CD4-positive, alpha-beta T cell treated with Interleukin-1 beta for 1 hour (primary cell): ENCODE measurements at regions not wholly inside any gene's neighbourhood (a gene's known extent, or its start where the extent isn't known, plus 50 kb on each side); places are given as distances from the start of the nearest gene placed in this dataset.

Experiments used
- DNase-seq, 2 donors: peaks; one replicate each; pipeline ENCODE4 v3.0.0-alpha.2; 2020 to 2022

DNA sequence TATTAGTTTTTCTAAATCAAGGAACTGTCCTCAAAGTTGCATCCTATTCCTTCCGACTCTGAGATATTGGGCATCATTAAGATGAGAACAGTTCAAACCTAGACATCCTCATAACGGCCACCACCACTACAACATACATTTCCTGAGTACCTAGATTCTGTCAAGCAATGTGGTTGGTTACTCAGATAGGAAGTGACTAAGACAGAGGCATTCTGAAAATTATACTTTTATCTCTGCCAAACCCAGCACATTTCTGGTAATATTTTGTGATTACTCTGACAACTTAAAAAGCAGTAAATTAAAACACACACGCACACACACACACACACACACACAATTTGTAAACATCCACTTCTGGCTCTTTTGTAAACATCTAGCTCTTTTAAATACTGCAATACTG, 291.2 kb upstream of the MEOX2 start:
- DNase-seq: no peak

DNA sequence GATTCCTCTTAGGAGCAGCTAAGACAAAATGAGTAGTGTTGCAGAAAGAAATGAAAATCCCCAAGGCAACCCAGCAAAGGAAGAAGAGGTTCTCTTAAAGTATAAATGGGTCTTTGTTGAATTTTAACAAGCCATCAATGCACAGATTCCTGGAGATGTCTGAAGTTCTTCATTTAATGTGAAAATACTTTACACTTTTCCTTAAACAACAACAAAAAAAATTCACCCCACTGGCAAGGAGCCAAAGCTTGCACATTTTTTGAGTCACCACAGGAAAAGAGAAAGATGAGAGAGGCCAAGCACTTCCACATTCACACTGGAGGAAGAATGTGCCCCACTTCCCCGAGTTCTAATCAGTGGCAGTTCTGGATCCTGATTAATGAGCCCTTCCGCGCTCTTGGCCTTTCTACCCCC, 286.4 kb upstream of the MEOX2 start:
- DNase-seq: no peak

DNA sequence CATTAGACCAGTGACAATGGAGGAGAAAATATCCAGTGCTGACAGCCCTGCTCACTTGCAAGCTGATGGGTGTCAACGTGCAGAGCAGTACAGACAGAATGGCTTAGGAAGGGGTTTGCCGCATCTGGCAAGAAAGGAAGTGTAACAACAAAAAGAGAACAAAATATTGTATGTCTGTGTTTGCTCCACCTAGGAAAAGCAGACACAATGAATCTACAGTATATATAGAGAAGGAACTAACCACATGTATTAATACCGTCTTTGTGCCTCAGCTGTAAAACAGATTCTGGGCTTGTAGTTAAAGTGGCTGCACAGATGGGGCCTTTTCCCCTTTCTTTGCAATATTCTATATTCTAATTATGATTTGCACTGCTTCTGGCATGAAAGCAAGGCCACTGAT, 281.1 kb upstream of the MEOX2 start:
- DNase-seq: no peak

DNA sequence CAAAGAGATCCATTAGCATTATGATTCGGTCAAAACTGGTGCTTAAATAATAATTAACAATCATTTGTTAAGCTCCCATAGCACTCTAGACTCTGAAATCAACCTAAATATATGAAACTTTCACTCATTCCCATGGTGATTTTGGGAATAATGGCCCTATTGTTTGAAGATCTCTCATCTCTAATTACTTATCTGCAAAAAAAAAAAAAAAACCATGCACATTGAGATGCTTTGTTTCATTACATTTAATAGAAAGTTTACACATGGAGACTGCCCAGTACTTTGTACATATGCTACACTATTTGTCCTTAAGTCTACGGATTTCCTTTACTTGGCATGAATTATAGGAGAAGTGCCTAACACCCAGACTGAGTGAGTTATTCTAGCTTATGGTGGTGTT, 280.6 kb upstream of the MEOX2 start:
- DNase-seq: no peak

DNA sequence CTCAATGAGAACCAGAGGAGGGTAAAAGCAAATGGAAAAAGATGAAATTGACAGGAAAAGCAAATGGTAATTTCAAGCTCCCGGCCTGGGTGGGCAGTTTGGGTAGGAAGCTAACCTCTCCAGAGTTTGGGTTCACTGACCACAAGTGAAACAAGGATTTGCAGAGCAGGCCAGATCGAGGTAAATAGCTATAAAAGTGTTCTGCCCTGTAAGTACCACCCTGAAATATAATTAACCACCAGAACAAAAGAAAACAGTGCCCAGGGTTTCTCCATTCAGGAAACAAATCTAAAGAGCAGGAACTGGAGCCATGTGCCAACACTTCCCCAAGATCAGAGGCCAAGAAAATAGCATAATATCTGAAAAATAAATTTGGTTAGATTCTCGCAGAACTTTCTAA, 276.7 kb upstream of the MEOX2 start:
- no peak for DNase-seq

DNA sequence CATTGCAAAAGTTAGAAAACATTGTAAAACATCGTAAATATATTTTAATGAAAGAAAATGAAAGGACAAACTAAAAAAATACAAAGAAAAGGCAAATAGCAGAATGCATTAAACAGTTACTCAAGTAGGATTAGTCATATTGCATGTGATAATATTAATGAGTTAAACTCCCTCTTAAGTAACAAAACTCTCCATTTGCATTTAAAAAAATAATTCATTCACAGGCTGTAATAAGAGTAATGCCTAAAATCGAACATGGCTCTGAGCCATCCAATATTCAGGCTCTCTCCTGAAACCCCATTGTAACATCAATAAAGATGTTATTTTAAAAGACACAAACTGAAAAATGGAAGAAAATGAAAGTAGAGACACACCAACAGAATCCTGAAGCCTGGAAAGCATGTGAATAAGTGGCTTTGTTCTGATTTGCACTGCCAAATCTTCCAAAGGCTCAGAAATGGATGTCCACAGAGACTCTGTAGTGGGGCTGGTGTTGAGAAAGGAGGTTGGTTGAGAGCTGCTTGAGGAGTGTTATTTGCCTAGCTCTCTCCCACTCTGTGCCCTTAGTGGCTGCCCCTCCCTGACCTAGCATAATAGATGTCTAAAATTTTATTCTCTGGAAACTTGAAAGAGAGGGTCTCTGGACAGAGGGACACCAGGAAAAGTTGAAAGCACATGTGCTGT, 268.3 kb upstream of the MEOX2 start:
- no peak for DNase-seq

DNA sequence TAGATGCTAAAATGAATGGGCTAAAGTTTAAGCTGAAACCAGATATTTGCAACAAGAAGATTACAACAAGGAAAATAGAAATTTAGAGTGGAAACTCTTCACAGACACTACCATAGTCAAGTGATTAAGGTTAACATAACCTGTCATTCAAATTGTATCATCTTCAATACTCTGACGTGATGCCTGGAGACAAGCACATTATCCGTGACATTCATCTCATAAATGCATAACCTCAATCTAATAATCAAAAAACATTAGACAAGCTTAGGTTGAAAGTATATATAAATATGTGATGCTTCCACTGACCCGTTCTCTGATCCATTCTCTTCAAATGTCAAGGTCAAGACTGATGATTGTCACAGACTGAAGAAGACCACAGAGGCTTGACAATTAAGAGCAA, 263.8 kb upstream of the MEOX2 start:
- DNase-seq: no peak

DNA sequence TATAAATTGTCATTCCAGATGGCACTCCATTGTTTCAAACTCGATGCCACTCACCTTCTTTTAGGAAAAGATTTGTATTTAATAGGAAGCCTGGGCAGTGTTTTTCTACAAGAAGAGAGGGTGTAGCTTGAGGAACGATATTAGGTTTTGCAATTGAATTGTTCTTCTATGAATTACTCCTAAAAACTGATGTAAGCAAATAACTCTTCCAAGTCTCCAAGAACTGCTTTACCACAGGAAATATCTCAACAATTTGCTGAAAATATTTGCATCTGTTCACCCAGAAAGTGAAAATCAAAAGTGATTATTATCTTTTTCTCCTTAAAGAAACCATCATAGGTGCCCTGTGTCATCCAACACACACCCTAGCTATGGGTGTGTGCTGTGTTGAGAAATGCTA, 261.3 kb upstream of the MEOX2 start:
- no peak for DNase-seq

DNA sequence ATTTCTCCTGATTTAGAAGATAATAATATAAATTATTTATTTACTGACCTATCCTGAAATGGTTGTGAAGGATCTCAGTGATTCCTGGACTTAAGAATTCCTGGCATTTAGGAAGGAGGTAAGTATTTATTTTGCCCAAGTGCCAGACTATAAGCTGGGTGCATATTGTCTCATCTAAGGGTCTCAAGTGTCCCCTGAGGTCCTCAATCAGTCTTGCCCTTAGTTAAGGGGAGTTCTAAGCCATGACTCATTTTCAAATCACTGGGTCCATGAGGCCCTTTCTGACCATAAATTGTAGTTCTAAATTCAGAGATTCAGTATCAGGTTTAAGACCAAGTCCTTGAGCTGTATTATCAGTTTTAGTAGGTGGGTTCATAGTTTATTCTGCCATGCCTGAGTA, 251.6 kb upstream of the MEOX2 start:
- no peak for DNase-seq

DNA sequence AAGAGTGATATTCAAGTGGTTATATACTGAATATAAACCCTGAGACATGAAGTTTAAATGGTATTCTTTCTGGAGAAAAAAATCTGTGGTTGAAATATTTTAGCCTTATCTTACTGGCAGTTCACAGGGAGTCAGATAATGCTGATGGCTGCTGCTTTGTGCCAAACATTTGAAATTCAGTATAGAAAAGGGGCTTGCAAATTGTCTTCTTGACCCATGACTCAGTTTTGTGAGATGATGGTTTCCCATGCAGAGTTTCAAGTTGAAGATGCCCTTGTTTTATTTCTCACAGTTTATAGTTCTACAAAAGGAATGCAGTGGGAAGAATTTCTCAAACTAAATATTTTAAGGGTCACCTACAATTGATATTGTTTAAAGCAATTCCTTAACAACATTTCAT, 251.1 kb upstream of the MEOX2 start:
- no peak for DNase-seq

DNA sequence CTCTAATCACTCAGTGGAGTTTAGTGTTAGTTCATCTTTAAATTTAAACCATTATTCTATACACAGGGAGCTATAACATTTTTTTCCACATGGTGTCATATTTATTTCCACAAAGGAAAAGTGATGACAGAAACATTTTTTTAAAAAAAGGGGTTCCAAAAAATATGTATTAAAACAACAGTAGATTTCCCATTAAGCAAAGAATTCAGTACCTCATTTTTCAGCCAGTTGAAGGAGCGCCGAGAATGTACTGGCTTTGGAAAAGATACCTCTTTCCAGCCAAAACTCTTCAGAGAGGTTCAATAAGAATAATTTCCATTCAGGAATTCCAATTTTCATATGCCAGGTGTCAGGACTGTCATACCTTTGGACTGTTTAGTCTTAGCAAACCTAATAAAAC, 250.5 kb upstream of the MEOX2 start:
- DNase-seq: no peak

DNA sequence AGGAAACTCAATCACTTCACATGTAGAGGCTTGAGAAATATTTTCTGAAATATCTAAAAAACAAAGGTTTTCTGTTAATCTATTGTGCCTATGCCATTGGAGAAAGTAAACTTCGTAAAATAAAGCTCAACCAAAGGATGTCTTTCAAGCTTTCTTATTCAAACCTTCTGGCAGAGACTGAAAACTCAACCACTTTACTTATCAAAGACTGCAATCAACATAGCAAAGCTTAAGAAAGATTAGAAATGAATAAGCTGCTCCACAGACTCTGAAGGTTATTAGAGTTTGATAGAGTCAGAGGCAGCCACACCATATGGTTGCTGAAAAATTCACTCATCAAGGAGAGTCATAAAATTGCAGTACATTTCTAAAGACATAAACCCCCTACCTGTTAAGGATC, 245.8 kb upstream of the MEOX2 start:
- no peak for DNase-seq

DNA sequence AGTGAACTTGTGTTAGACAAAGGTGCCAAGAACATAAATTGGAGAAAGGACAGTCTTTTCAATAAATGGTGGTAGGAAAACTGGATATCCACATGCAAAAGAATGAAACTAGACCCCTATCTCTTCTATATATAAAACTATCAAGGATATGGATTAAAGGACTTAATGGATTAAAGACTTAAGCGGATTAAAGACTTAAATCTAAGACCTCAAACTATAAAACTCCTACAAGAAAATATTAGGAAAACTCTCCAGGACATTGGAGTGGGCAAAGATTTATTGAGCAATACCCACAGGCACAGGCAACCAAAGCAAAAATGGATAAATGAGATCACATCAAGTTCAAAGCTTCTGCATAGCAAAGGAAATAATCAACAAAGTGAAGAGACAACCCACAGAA, 242.9 kb upstream of the MEOX2 start:
- DNase-seq: no peak

DNA sequence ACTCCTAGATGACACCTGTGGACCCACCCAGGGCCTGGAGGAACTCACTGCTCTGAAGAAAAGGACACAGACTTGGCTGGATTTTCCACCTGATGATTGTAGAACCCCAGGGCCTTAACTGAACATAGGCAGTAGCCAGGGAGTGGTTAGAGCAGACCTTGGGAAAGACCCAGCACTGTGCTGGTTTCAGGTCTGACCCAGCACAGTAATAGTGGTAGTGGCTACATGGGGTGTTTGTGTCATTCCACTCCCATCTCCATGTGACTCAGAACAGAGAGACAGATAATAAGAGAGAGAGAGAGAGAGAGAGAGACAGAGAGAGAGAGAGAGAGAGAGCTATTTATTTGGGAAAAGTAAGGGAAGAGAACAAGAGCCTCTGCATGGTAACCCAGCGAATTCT, 239.1 kb upstream of the MEOX2 start:
- DNase-seq: no peak

DNA sequence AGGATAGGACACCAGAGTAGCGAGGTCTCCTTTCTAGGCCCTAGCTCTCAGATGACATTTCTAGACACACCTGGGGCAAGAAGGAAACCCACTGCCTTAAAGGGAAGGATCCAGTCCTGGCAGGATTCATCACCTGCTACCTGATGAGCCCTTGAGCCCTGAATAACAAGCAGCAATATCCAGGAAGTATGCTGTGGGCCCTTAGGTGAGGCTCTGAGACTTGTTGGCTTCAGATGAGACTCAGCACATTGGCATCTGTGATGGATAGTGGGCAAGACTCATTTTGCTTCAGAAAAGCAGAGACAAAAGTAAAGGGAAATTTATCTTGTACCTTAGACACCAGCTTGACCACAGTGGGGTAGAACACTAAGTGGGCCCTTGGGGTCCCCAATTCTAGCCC, 238.4 kb upstream of the MEOX2 start:
- no peak for DNase-seq

DNA sequence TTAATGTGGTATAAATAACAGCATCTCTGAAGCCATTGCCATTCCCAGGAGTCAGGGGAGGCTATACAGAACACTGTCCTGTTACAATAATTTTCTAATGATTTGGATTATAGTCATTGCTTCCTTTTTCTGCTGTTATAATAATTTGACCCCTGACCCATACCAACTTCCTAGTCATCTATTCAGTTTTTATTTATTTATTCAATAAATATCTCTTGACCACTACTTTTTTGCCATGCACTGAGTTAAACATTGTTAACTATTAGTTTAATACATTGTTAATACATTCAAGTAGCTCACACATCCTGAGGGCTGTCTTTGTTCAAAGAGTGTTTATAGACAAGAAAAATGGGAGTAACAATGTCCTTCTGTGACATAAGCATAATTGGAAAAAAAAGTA, 235.5 kb upstream of the MEOX2 start:
- DNase-seq: no peak

DNA sequence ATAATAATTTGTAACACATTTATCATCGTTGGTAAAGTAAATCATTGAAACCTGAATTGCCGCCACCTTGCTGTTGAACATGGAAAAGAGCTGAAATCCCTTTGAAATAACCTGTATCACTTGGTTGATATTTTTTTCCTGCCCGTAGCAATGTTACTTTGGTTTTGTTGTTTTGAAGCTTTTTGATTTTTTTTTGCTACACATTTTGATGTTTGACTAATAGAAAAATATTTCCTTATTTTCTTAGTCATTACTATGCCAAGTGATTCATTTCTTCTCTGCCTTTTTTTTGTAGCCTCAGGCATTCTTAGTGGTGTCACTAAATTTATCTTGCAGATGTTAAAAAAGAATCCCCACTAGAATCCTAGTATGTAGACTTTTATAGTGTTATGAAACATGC, 235.1 kb upstream of the MEOX2 start:
- DNase-seq: no peak

DNA sequence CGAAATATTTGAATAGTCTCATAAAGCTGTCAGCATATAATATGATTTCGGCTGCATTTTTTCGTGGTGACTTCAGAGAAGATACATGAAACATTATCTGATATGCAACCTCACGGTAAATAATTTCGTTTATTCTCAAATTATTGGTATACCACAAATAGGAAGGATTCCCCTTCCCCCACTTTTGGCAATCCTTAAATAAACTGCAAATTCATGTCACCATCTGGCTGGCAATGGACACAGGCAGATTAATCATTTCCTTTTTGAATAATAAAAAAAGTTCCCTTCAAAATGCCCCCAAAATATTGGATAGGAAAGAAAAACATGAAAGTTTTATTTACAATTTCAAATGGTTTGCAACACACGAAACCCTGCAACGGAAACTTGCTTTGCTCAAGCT, 234.5 kb upstream of the MEOX2 start:
- no peak for DNase-seq

DNA sequence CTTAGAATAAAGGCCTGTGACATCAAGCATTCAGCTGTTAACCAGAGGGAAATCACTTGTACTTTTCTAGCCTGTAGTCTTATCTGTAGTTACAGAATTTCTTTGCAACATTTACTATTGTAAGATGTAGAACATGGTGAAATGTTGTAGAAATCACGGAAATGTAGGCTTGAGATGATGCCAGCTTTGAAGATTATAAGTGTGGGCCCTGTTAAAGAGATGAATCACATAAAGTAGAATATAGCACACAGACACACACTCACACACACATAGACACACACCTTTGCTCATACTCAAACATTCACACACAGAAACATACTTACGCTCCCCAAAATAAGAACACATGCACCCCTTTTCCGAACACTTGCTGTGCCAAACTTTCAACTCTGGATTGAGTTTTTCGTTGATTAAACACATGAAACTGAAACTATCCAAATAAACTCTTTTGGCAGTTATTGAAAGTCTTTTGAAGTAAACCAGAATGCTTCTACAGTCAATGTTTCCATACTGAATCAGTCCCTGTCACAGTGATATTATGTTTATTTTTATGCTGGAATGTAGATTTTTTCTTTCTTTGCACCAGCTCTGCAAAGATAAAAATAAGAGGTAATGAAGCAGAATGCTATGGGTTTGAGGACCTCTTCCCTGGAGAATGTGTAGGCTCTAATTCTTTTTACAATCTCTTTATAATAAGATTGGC, 230.3 kb upstream of the MEOX2 start:
- DNase-seq: no peak

DNA sequence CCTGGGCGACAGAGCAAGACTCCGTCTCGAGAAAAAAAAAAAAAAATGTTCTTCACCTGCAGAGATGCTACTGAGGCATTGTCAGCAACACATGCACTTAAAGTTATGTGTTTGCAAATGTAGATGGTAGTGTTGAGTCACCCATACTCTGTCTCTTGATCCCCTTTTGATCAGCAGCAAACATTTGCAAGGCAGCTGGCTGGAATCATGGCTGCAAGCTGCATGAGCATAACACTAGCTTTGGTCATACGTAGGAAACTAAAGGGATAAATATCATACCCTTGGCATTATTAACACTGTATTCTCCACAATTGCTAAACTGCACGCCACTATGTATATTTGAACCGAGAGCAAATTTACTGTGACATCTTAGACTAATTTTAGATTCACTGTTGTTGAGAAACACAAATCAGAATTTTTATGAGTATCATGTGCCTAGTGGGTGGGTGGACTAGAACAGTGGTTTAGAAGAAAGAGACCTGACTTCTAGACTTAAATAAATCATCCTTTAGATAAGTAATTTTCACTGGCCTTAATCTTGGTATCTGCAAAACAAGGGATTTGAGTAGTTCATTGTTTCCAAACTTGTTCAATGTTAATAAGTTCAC, 229.3 kb upstream of the MEOX2 start:
- DNase-seq: no peak

DNA sequence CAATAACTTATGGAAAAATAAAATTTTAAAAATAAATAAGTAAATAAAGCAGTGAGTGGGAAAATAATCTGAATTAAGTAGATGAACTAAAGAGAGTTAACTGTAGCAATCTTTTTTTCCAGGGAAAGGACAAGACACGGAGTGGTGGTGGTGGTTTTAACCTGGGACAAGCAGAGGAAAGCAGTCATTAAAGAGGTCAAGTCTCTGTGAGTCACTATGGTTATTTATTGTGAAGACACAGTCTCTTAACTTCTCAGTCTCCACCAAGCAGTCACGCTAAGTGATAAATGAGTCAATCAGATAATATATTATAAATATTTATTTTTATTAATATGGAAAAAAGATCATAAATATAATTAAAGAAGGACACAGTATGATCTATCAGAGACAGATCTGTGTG, 228.1 kb upstream of the MEOX2 start:
- no peak for DNase-seq

DNA sequence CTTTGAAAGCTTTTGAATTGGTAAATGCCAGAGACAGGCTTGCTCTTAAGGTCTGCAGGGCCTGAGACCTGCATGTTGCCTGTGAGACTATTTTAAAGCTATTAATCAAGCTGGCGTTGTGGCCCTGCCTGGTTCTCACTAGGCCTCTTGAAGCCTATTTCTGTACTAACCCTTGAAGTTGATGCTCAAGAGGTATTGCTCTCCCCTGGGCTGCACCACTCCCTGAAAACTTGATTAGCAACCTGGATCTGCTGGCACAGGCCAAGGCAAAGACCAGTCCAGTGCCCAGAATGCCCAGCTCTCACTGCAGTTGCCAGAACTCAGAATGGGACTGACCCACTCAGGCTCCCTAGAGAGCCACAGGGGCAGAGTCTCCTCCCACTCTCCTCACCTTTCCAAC, 220.0 kb upstream of the MEOX2 start:
- no peak for DNase-seq

DNA sequence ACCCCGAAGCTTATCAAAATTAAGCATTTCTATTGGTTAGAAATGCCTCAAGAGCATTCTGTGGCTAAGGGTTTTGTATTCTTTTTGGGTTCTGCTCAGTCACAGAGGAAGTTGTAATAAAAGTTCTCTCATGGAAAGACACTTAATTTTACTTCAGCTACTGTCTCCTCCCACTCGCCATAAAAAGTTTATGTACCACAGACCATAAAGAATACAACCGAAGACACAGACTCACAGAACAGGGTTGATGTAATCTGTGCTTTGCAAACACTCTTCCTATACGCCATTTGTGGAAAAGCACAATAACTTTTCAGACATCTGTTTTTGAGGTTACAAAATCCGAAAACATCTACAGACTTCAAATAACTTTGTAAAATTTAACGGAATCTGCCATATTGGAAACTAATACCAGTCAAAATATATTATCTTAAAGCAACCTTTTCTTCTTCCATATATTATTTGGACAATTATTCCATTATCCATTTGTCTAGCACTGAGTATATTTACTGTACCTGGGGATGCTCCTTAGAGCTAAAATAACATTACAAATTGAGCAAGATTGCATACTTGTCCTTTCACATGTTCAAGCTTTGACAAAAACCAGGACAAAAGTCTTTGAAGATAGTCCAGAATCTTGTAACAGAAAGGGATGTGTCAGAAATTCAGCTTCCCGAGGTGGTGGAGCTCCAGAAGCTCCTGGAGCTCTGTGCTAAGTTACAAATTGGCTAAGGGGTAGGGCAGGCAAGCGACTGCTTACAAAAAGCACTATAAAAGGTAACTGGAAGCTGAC, 219.0 kb upstream of the MEOX2 start:
- no peak for DNase-seq
